ENCODE measurements at regions not wholly inside any gene's neighbourhood (a gene's known extent, or its start where the extent isn't known, plus 50 kb on each side); places are given as distances from the start of the nearest gene placed in this dataset.

GRCh38 chr4:14337892-14338584 is 664.2 kb upstream of the CPEB2 start:
- Histone ChIP-seq H2AFZ (ENCODE audit: low read length) (no peak overlapping the region), H3K27me3 (ENCODE audit: low read length) (no peaks in the 10 kb centered on the region), H3K4me2 (ENCODE audit: low read length) (no peak overlapping the region), H3K36me3 (ENCODE audit: low read depth, low read length) (no peaks in the 10 kb centered on the region), H3K79me2 (ENCODE audit: low read length) (no peaks in the 10 kb centered on the region), H3K4me1 (ENCODE audit: insufficient read depth, low read length) (peaks cover 11% of the 10 kb centered on the region), H3K9ac (ENCODE audit: low read length) (no peak overlapping the region), H3K9me2 (replicated peaks; ENCODE audit: low read length) (no peaks in the 10 kb centered on the region), H4K20me1 (ENCODE audit: low read length) (no peaks in the 10 kb centered on the region), H3K9me3 (ENCODE audit: low read length) (no peaks in the 10 kb centered on the region), H3F3A (ENCODE audit: low read length, unreplicated experiment) (no peaks in the 10 kb centered on the region), H3K4me3 (ENCODE audit: low read length) (no peak overlapping the region), H3K27ac (ENCODE audit: low read length) (no peak overlapping the region)
- intact Hi-C loops (cut with micrococcal nuclease) = no loop called here
- BruUV-seq (replicated peaks) = no TSS peak
- ATAC-seq (no peak), DNase-seq (no peak)
- ChIA-PET POLR2A (ENCODE audit: unreplicated experiment) (no interaction called here), CTCF (no interaction called here)
- no peak for TF ChIP-seq EZH2phosphoT487 (IDR thresholded peaks at IDR 0.05; ENCODE audit: borderline replicate concordance, low read length)
- no peak for TF ChIP-seq EZH2 (IDR thresholded peaks at IDR 0.05; ENCODE audit: low read length, unreplicated experiment)
- TF ChIP-seq, protein P1, sequence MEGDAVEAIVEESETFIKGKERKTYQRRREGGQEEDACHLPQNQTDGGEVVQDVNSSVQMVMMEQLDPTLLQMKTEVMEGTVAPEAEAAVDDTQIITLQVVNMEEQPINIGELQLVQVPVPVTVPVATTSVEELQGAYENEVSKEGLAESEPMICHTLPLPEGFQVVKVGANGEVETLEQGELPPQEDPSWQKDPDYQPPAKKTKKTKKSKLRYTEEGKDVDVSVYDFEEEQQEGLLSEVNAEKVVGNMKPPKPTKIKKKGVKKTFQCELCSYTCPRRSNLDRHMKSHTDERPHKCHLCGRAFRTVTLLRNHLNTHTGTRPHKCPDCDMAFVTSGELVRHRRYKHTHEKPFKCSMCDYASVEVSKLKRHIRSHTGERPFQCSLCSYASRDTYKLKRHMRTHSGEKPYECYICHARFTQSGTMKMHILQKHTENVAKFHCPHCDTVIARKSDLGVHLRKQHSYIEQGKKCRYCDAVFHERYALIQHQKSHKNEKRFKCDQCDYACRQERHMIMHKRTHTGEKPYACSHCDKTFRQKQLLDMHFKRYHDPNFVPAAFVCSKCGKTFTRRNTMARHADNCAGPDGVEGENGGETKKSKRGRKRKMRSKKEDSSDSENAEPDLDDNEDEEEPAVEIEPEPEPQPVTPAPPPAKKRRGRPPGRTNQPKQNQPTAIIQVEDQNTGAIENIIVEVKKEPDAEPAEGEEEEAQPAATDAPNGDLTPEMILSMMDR (conservative IDR thresholded peaks at IDR 0.05; ENCODE audit: low read depth, low read length) = no peak

- H3K4me1 ChIP-seq (ENCODE audit: insufficient read depth, low read length) = peaks cover 8% of the 10 kb centered on the region
- no peaks in the 10 kb centered on the region for H3K9me2 ChIP-seq (replicated peaks; ENCODE audit: low read length)
- ATAC-seq (no peak), DNase-seq (no peak)
- no TSS peak for BruUV-seq (replicated peaks)
- H3K36me3 ChIP-seq (ENCODE audit: low read depth, low read length) = no peaks in the 10 kb centered on the region
- CTCF ChIA-PET = no interaction called here
- intact Hi-C loops (cut with micrococcal nuclease) = no loop called here
- no peak overlapping the region for H3K4me2 ChIP-seq (ENCODE audit: low read length)
- no peaks in the 10 kb centered on the region for H3K27me3 ChIP-seq (ENCODE audit: low read length)
- H4K20me1 ChIP-seq (ENCODE audit: low read length) = no peaks in the 10 kb centered on the region
- H3K9ac ChIP-seq (ENCODE audit: low read length) = no peak overlapping the region
- H3K79me2 ChIP-seq (ENCODE audit: low read length) = no peaks in the 10 kb centered on the region
- no peak overlapping the region for H3K4me3 ChIP-seq (ENCODE audit: low read length)
- TF ChIP-seq EZH2 (IDR thresholded peaks at IDR 0.05; ENCODE audit: low read length, unreplicated experiment) = no peak
- TF ChIP-seq EZH2phosphoT487 (IDR thresholded peaks at IDR 0.05; ENCODE audit: borderline replicate concordance, low read length) = no peak
- H3K9me3 ChIP-seq (ENCODE audit: low read length) = no peaks in the 10 kb centered on the region
- H2AFZ ChIP-seq (ENCODE audit: low read length) = no peak overlapping the region
- H3F3A ChIP-seq (ENCODE audit: low read length, unreplicated experiment) = no peaks in the 10 kb centered on the region
- POLR2A ChIA-PET (ENCODE audit: unreplicated experiment) = no interaction called here
- H3K27ac ChIP-seq (ENCODE audit: low read length) = no peak overlapping the region
Measured at GRCh38 chr4:14338585-14339265, 663.6 kb upstream of the CPEB2 start.

DNA sequence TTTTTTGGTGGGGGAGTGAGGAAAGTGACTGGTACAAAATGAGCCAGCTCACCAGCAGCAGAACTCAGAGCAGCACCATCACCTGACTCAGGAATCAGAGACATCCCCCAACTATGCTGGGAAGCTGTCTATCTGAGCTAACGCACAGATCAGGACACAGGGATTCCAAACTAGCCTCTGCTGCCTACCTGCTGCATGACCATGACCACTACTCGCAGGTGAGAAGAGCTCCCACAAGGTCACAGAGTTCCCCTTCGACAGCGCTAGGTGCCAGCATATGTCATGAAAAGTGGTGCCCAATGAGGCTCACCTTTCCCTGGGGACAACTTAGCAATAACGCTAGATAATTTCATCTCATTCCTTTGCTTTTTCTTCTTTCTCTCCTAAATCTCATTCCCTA is 662.6 kb upstream of the CPEB2 start:
- no peak overlapping the region for H3K9ac ChIP-seq (ENCODE audit: low read length)
- H3K9me3 ChIP-seq (ENCODE audit: low read length) = no peaks in the 10 kb centered on the region
- no peak overlapping the region for H3K4me2 ChIP-seq (ENCODE audit: low read length)
- ChIA-PET POLR2A (ENCODE audit: unreplicated experiment) (no interaction called here), CTCF (no interaction called here)
- no peaks in the 10 kb centered on the region for H3K27me3 ChIP-seq (ENCODE audit: low read length)
- H3F3A ChIP-seq (ENCODE audit: low read length, unreplicated experiment) = no peaks in the 10 kb centered on the region
- H3K4me1 ChIP-seq (ENCODE audit: insufficient read depth, low read length) = peaks cover 8% of the 10 kb centered on the region
- DNase-seq (no peak), ATAC-seq (no peak)
- H2AFZ ChIP-seq (ENCODE audit: low read length) = no peak overlapping the region
- intact Hi-C loops (cut with micrococcal nuclease) = no loop called here
- no peaks in the 10 kb centered on the region for H3K9me2 ChIP-seq (replicated peaks; ENCODE audit: low read length)
- no peaks in the 10 kb centered on the region for H3K36me3 ChIP-seq (ENCODE audit: low read depth, low read length)
- H4K20me1 ChIP-seq (ENCODE audit: low read length) = no peaks in the 10 kb centered on the region
- no peak overlapping the region for H3K4me3 ChIP-seq (ENCODE audit: low read length)
- BruUV-seq (replicated peaks) = no TSS peak
- no peak overlapping the region for H3K27ac ChIP-seq (ENCODE audit: low read length)
- TF ChIP-seq EZH2phosphoT487 (IDR thresholded peaks at IDR 0.05; ENCODE audit: borderline replicate concordance, low read length) (no peak), EZH2 (IDR thresholded peaks at IDR 0.05; ENCODE audit: low read length, unreplicated experiment) (no peak)
- TF ChIP-seq, protein P1 (conservative IDR thresholded peaks at IDR 0.05; ENCODE audit: low read depth, low read length) = no peak
- no peaks in the 10 kb centered on the region for H3K79me2 ChIP-seq (ENCODE audit: low read length)
